Panc1 (cell line): ENCODE measurements at regions not wholly inside any gene's neighbourhood (a gene's known extent, or its start where the extent isn't known, plus 50 kb on each side); places are given as distances from the start of the nearest gene placed in this dataset.

Experiments used
- ATAC-seq: fragments of 200-7000 bp; cut with Tn5 transposase; 2 replicates; pipeline ENCODE4 v1.9.1; 2020; ENCODE audit warnings: mild to moderate bottlenecking, moderate library complexity
- BruUV-seq: library from RNA; stranded (reverse); fragments of 400-500 nt; replicated peaks from 2 replicates; lab custom pipeline; 2021; lab: Mats Ljungman, UMichigan
- CTCF ChIA-PET: fragments of 300-600 bp; sonication (Branson Sonifier 250); formaldehyde crosslinking; loops from one replicate; lab custom pipeline; 2022; ENCODE audit warnings: antibody characterized with exemption; lab: Charles Lee
- POLR2A ChIA-PET: fragments of 300-600 bp; sonication (Branson Sonifier 250); formaldehyde crosslinking; loops from one replicate; lab custom pipeline; 2022; ENCODE audit warnings: antibody characterized with exemption; lab: Charles Lee
- DNase-seq: peaks from one replicate; pipeline ENCODE4 v3.0.0-alpha.2; 2010; ENCODE audit warnings: low read depth, low spot score
- H3K27ac ChIP-seq: 2 replicates; pipeline ENCODE4 v1.5.1; 2011; ENCODE audit warnings: mild to moderate bottlenecking, low read length, inconsistent platforms
- H3K27me3 ChIP-seq: fragments of 200-500 bp; sonication (Bioruptor generic); 2 replicates; pipeline ENCODE4 v1.6.0; 2014; ENCODE audit warnings: low read length, inconsistent platforms; ENCODE audit not compliant: control insufficient read depth, insufficient read depth
- H3K36me3 ChIP-seq: fragments of 200-500 bp; sonication (Bioruptor generic); 2 replicates; pipeline ENCODE4 v1.5.1; 2014; ENCODE audit warnings: inconsistent platforms, mild to moderate bottlenecking, low read length, moderate library complexity; ENCODE audit not compliant: control insufficient read depth, insufficient read depth
- H3K4me1 ChIP-seq: 2 replicates; pipeline ENCODE4 v1.5.1; 2011; ENCODE audit warnings: inconsistent platforms, mild to moderate bottlenecking, low read length, moderate library complexity; ENCODE audit not compliant: control insufficient read depth, insufficient read depth
- H3K4me3 ChIP-seq, 2 experiments: 2 replicates each; pipeline ENCODE4 v1.5.1; 2011 to 2012; ENCODE audit warnings: low read depth in 2 of 2, low read length in 2 of 2, mild to moderate bottlenecking in 2 of 2, inconsistent platforms in 1 of 2, moderate library complexity in 1 of 2
- H3K9me3 ChIP-seq: fragments of 200-500 bp; sonication (Bioruptor generic); 2 replicates; pipeline ENCODE4 v1.5.1; 2014; ENCODE audit warnings: low read depth, mild to moderate bottlenecking, inconsistent platforms, low read length, moderate library complexity; ENCODE audit not compliant: control insufficient read depth, insufficient read depth
- POLR2AphosphoS5 ChIP-seq: IDR thresholded peaks from 2 replicates; pipeline ENCODE4 v1.6.1; 2012; ENCODE audit warnings: mild to moderate bottlenecking, low read depth, low read length, moderate library complexity
- REST ChIP-seq, 2 experiments: IDR thresholded peaks; 2 replicates each; pipeline ENCODE4 v1.6.1; 2011 to 2012; ENCODE audit warnings: low read depth in 2 of 2, control low read depth in 1 of 2, low read length in 1 of 2, mild to moderate bottlenecking in 1 of 2, moderate library complexity in 1 of 2; ENCODE audit not compliant: insufficient read depth in 1 of 2
- SIN3A ChIP-seq: IDR thresholded peaks from 2 replicates; pipeline ENCODE4 v1.6.1; 2012; ENCODE audit warnings: low read depth, mild to moderate bottlenecking, low read length, moderate library complexity, borderline replicate concordance; ENCODE audit not compliant: insufficient read depth
- TCF7L2 ChIP-seq: IDR thresholded peaks from 2 replicates; pipeline ENCODE4 v1.6.1; 2011; ENCODE audit warnings: mild to moderate bottlenecking, low read depth, low read length, inconsistent platforms
- in situ Hi-C: cut with HindIII; loops from 2 replicates; pipeline ENCODE4 v1.10.0; 2016; ENCODE audit warnings: low sequenced_read_pairs, low pct_unique_long_range_greater_than_20kb
- intact Hi-C: fragments of 100-400 bp; cut with micrococcal nuclease; formaldehyde crosslinking; loops from one replicate; pipeline ENCODE4 v1.10.0; 2022; ENCODE audit not compliant: unreplicated experiment
- TF ChIP-seq, protein P1 (sequence below): fragments of 450-650 bp; IDR thresholded peaks from 2 replicates; pipeline ENCODE4 v1.5.1; 2017; ENCODE audit warnings: mild to moderate bottlenecking

DNA sequence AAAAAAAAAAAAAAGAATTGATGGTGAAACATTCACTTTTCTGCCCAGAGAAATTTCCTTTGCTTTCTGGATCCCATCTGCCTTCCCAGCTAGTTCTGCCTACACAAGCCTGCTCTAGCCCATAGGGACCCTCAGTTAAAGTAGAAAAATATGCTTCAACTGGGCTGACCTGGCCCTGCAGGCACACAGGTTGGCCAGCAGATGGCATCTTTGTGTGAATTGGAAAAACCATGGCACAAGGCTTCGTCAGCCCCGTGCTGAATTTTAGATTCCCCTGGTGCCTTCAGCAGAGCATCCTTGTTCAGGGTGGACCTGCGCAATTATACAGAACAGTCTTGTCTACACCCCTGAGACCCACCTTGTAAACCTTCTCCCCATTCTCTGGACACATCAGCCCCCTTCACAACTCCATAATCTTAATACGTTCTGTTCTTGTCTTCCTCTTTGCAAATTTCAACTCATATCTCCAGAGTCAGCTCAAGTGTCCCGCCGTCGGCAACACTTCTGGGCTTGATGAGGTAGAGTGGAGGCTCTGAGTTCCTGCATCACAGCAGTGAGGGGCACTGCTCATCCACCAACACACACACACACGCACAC is 114.5 kb downstream of the INSIG2 start:
- in situ Hi-C loops: no loop called here
- POLR2A ChIA-PET: interaction anchor here (0.6 kb wide), 1 partner anchor 48 kb away, joined by 3 read pairs; no protein-coding TSS in a partner anchor
- H3K27ac ChIP-seq: no peak overlapping the region
- ATAC-seq: peak; percentile 86; the same call in 1 of the 2 replicates
- H3K27me3 ChIP-seq: no peaks in the 10 kb centered on the region
- H3K36me3 ChIP-seq: no peaks in the 10 kb centered on the region
- intact Hi-C loops: no loop called here
- H3K4me1 ChIP-seq: no peaks in the 10 kb centered on the region
- H3K4me3 ChIP-seq: no peak overlapping the region
- CTCF ChIA-PET: no interaction called here
- no peaks in the 10 kb centered on the region for H3K9me3 ChIP-seq
- no TSS peak for BruUV-seq
- DNase-seq: peak; percentile 53
- TF ChIP-seq, protein P1, sequence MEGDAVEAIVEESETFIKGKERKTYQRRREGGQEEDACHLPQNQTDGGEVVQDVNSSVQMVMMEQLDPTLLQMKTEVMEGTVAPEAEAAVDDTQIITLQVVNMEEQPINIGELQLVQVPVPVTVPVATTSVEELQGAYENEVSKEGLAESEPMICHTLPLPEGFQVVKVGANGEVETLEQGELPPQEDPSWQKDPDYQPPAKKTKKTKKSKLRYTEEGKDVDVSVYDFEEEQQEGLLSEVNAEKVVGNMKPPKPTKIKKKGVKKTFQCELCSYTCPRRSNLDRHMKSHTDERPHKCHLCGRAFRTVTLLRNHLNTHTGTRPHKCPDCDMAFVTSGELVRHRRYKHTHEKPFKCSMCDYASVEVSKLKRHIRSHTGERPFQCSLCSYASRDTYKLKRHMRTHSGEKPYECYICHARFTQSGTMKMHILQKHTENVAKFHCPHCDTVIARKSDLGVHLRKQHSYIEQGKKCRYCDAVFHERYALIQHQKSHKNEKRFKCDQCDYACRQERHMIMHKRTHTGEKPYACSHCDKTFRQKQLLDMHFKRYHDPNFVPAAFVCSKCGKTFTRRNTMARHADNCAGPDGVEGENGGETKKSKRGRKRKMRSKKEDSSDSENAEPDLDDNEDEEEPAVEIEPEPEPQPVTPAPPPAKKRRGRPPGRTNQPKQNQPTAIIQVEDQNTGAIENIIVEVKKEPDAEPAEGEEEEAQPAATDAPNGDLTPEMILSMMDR: peak; percentile 89
- no peak for TF ChIP-seq TCF7L2

DNA sequence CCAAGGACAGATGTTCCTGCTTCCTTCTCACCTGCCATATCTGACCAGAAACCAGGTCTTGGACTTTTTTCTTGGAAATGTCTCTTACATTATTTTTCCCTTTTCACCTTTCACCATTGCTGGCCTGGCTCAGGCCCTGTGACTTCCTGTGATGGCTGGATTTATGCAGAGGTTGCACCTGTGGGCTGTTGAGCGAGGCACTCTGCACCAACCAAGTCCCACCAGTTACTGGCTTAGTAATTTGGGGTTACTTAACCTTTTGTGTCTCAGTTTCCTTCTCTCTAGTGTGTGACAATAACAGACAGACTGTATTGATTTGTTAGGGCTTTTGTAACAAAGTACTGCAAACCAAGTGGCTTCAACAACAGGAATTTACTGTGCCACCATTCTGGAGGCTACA is 110.0 kb downstream of the INSIG2 start:
- in situ Hi-C loops (no loop called here), intact Hi-C loops (no loop called here)
- Histone ChIP-seq H3K4me1 (no peaks in the 10 kb centered on the region), H3K36me3 (no peaks in the 10 kb centered on the region), H3K27ac (no peak overlapping the region), H3K27me3 (peaks cover 1% of the 10 kb centered on the region), H3K9me3 (no peaks in the 10 kb centered on the region), H3K4me3 (no peak overlapping the region)
- ChIA-PET CTCF (no interaction called here), POLR2A (no interaction called here)
- ATAC-seq: no peak
- BruUV-seq: no TSS peak
- no peak for DNase-seq
- no peak for TF ChIP-seq SIN3A
- TF ChIP-seq, protein P1: no peak

- in situ Hi-C loops: no loop called here
- ChIA-PET CTCF (no interaction called here), POLR2A (no interaction called here)
- Histone ChIP-seq H3K27ac (no peak overlapping the region), H3K36me3 (no peaks in the 10 kb centered on the region), H3K4me3 (no peak overlapping the region), H3K4me1 (no peaks in the 10 kb centered on the region), H3K9me3 (no peaks in the 10 kb centered on the region), H3K27me3 (peaks cover 2% of the 10 kb centered on the region)
- intact Hi-C loops: no loop called here
- TF ChIP-seq POLR2AphosphoS5 (no peak), REST (IDR thresholded peaks at IDR 0.05; ENCODE audit: insufficient read depth in 1 of 2, low read depth in 2 of 2, low read length in 1 of 2) (no peak), TCF7L2 (no peak), SIN3A (no peak)
- TF ChIP-seq, protein P1: no peak
- ATAC-seq (no peak), DNase-seq (no peak)
- no TSS peak for BruUV-seq
Measured at GRCh38 chr2:118197011-118197675, 108.9 kb downstream of the INSIG2 start.
